ENCODE measurements at regions not wholly inside any gene's neighbourhood (a gene's known extent, or its start where the extent isn't known, plus 50 kb on each side); places are given as distances from the start of the nearest gene placed in this dataset.

DNA sequence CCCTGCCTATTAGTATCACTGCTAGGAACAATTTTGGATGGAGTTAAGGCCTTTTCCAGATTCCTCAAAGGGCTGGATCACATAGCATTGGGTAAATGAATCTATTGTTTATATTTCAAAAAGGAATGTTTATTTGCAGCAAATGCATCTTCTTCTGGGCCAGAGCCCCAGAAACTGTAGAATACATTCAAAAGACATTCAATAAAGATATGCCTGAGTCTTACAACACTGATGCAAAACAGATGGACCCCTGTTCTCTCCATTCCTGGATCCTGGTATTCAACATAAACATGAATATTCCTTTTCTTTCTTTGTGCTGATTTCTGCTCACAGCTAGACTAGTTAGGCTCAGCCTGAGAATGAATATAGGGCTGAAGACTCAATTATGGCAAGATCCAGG is 227.2 kb upstream of the KLHL29 start:
- Histone ChIP-seq H3K79me2 (no peaks in the 10 kb centered on the region), H3K27ac (no peak overlapping the region), H3K9me3 (ENCODE audit: control insufficient read depth, low read length) (no peaks in the 10 kb centered on the region), H3K9ac (no peak overlapping the region), H2AFZ (no peak overlapping the region), H3K27me3 (ENCODE audit: control insufficient read depth, insufficient read depth, low read length) (no peaks in the 10 kb centered on the region), H3K4me2 (ENCODE audit: low read length) (no peak overlapping the region), H3K4me3 (ENCODE audit: low read depth, low read length) (no peak overlapping the region), H3K36me3 (ENCODE audit: control insufficient read depth, insufficient read depth, low read length) (no peaks in the 10 kb centered on the region), H3K4me1 (no peaks in the 10 kb centered on the region)
- no peak for TF ChIP-seq CTCF (IDR thresholded peaks at IDR 0.05)

DNA sequence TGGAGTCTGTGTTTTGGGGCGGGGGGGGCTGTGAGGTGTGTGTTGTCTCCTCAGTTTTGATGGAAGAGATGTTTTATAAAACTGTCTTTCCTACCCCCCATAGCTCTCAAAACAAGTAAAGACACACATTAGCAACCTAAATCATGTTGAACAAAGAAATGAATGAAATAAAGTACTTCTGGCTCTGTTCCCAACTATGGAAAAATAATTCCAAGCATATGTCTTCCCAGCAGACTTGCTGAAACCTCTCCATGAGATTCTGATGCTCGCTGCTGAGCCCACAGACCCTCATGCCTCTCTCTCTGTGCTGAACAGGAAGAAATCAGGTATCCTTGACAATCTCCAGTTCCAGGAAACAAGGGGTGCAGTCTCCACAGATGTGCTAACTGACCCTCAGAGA is 226.7 kb upstream of the KLHL29 start:
- H3K36me3 ChIP-seq (ENCODE audit: control insufficient read depth, insufficient read depth, low read length), result no peaks in the 10 kb centered on the region
- no peak overlapping the region for H3K4me3 ChIP-seq (ENCODE audit: low read depth, low read length)
- H3K79me2 ChIP-seq, result no peaks in the 10 kb centered on the region
- TF ChIP-seq CTCF (IDR thresholded peaks at IDR 0.05), result no peak
- no peak overlapping the region for H2AFZ ChIP-seq
- no peak overlapping the region for H3K27ac ChIP-seq
- H3K4me2 ChIP-seq (ENCODE audit: low read length), result no peak overlapping the region
- H3K4me1 ChIP-seq, result no peaks in the 10 kb centered on the region
- H3K9ac ChIP-seq, result no peak overlapping the region
- H3K9me3 ChIP-seq (ENCODE audit: control insufficient read depth, low read length), result no peaks in the 10 kb centered on the region
- no peaks in the 10 kb centered on the region for H3K27me3 ChIP-seq (ENCODE audit: control insufficient read depth, insufficient read depth, low read length)

DNA sequence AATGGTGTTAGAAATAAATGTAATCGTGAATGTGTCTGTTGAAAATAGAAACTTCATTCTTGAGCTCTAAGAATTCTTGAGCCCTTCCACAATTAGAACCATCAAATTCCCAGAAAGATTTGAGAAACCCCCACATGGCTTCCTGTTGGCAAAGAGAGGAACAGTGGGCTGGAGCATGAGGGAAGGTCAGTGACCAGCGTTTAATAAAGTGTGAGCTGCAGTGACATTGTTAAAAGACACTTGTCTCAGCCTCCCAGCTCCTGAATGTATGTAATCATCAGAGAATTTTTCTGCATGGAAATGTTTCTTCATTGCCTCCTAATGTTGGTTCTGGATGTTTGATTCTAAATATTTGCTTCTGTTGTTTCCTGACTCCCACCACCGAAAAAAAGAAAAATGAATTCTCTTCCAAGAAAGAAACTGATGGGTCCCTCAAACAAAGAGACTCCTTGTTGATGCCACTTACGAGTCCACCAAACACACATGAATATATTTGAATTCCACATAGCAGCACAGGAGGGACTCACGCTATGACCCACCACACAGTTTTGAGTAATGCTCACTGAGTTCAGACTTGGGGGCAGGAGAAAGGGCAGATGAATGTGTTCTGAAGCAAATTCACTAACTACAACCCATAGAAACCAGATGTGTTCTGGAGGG is 225.1 kb upstream of the KLHL29 start:
- no peaks in the 10 kb centered on the region for H3K79me2 ChIP-seq
- no peak overlapping the region for H3K27ac ChIP-seq
- H3K36me3 ChIP-seq (ENCODE audit: control insufficient read depth, insufficient read depth, low read length), result no peaks in the 10 kb centered on the region
- no peak overlapping the region for H3K9ac ChIP-seq
- H2AFZ ChIP-seq, result no peak overlapping the region
- H3K27me3 ChIP-seq (ENCODE audit: control insufficient read depth, insufficient read depth, low read length), result no peaks in the 10 kb centered on the region
- H3K9me3 ChIP-seq (ENCODE audit: control insufficient read depth, low read length), result no peaks in the 10 kb centered on the region
- no peak overlapping the region for H3K4me2 ChIP-seq (ENCODE audit: low read length)
- TF ChIP-seq CTCF (IDR thresholded peaks at IDR 0.05), result no peak
- no peak overlapping the region for H3K4me3 ChIP-seq (ENCODE audit: low read depth, low read length)
- no peaks in the 10 kb centered on the region for H3K4me1 ChIP-seq

GRCh38 chr2:23164173-23164572 is 220.8 kb upstream of the KLHL29 start:
- H3K27ac ChIP-seq, result no peak overlapping the region
- H3K79me2 ChIP-seq, result no peaks in the 10 kb centered on the region
- no peak overlapping the region for H3K9ac ChIP-seq
- no peak overlapping the region for H3K4me3 ChIP-seq (ENCODE audit: low read depth, low read length)
- H3K4me1 ChIP-seq, result no peaks in the 10 kb centered on the region
- H3K36me3 ChIP-seq (ENCODE audit: control insufficient read depth, insufficient read depth, low read length), result no peaks in the 10 kb centered on the region
- no peak overlapping the region for H2AFZ ChIP-seq
- no peak overlapping the region for H3K4me2 ChIP-seq (ENCODE audit: low read length)
- no peak for TF ChIP-seq CTCF (IDR thresholded peaks at IDR 0.05)
- H3K9me3 ChIP-seq (ENCODE audit: control insufficient read depth, low read length), result no peaks in the 10 kb centered on the region
- no peaks in the 10 kb centered on the region for H3K27me3 ChIP-seq (ENCODE audit: control insufficient read depth, insufficient read depth, low read length)

- Histone ChIP-seq H3K4me3 (ENCODE audit: low read depth, low read length) (no peak overlapping the region), H3K4me2 (ENCODE audit: low read length) (no peak overlapping the region), H3K36me3 (ENCODE audit: control insufficient read depth, insufficient read depth, low read length) (no peaks in the 10 kb centered on the region), H3K79me2 (no peaks in the 10 kb centered on the region), H3K27me3 (ENCODE audit: control insufficient read depth, insufficient read depth, low read length) (no peaks in the 10 kb centered on the region), H3K9me3 (ENCODE audit: control insufficient read depth, low read length) (no peaks in the 10 kb centered on the region), H3K9ac (no peak overlapping the region), H2AFZ (no peak overlapping the region), H3K4me1 (no peaks in the 10 kb centered on the region), H3K27ac (no peak overlapping the region)
- no peak for TF ChIP-seq CTCF (IDR thresholded peaks at IDR 0.05)
Measured at GRCh38 chr2:23169896-23170295, 215.1 kb upstream of the KLHL29 start.

Measured in parathyroid adenoma (tissue), 2 donors.